Endothelial cell of umbilical vein (primary cell): ENCODE measurements at regions not wholly inside any gene's neighbourhood (a gene's known extent, or its start where the extent isn't known, plus 50 kb on each side); places are given as distances from the start of the nearest gene placed in this dataset.

Experiments
- BruUV-seq: library from RNA; stranded (reverse); fragments of 400-500 nt; replicated peaks from 2 replicates; lab custom pipeline; 2021; lab: Mats Ljungman, UMichigan
- CTCF ChIA-PET: fragments of 300-600, 350-600 bp; sonication (Branson Sonifier 250); formaldehyde crosslinking; loops from one replicate; lab custom pipeline; 2021; ENCODE audit warnings: antibody characterized with exemption, inconsistent platforms; lab: Charles Lee
- POLR2A ChIA-PET: fragments of 300-600, 350-600 bp; sonication (Branson Sonifier 250); formaldehyde crosslinking; loops from one replicate; lab custom pipeline; 2021; ENCODE audit warnings: antibody characterized with exemption, inconsistent platforms; lab: Charles Lee
- DNase-seq: peaks from one replicate; pipeline ENCODE4 v3.0.0-alpha.2; 2011; ENCODE audit warnings: low read depth, low spot score
- FAIRE-seq: peaks from 2 replicates; lab custom pipeline; 2011; peaks lifted over from hg19 to GRCh38; lab: Jason Lieb, UNC
- H2AFZ ChIP-seq: 2 replicates; pipeline ENCODE4 v1.6.0; 2012; ENCODE audit warnings: low read depth, low read length, control low read depth, inconsistent platforms
- H3K27ac ChIP-seq: 2 replicates; pipeline ENCODE4 v1.5.1; 2011; ENCODE audit warnings: low read depth, mild to moderate bottlenecking, control low read depth, low read length, moderate library complexity; ENCODE audit not compliant: insufficient read depth
- H3K27me3 ChIP-seq, 2 experiments: 2 replicates each; pipeline versions ENCODE4 v1.6.0 to v1.6.1; 2011; ENCODE audit warnings: low read length in 2 of 2, mixed read lengths in 1 of 2; ENCODE audit not compliant: control insufficient read depth in 2 of 2, insufficient read depth in 2 of 2
- H3K36me3 ChIP-seq, 2 experiments: 2 replicates in 1 of 2; 3 replicates in 1 of 2; pipeline ENCODE4 v1.5.1; 2011; ENCODE audit warnings: low read length in 2 of 2, mild to moderate bottlenecking in 1 of 2, moderate library complexity in 1 of 2; ENCODE audit not compliant: control insufficient read depth in 2 of 2, insufficient read depth in 2 of 2; ENCODE audit errors: extremely low read depth in 1 of 2
- H3K4me1 ChIP-seq: 3 replicates; pipeline ENCODE4 v1.5.1; 2011; ENCODE audit warnings: mild to moderate bottlenecking, low read length; ENCODE audit not compliant: control insufficient read depth, insufficient read depth; ENCODE audit errors: extremely low read depth
- H3K4me2 ChIP-seq: 2 replicates; pipeline ENCODE4 v1.6.1; 2011; ENCODE audit warnings: low read length, control low read depth, mixed read lengths; ENCODE audit not compliant: insufficient read depth
- H3K4me3 ChIP-seq, 3 experiments: fragments of 200-600 bp in 1 of 3; sonication (generic), shearing (Covaris generic) in 1 of 3; replicated peaks in 1 of 3; 2 replicates each; pipeline ENCODE4 v1.5.1; 2011 to 2016; ENCODE audit warnings: control low read depth in 3 of 3, low read length in 3 of 3, mild to moderate bottlenecking in 2 of 3, inconsistent platforms in 1 of 3, low read depth in 1 of 3, moderate library complexity in 1 of 3; ENCODE audit not compliant: insufficient read depth in 1 of 3
- H3K79me2 ChIP-seq: 2 replicates; pipeline ENCODE4 v1.6.0; 2012; ENCODE audit warnings: low read length, inconsistent platforms; ENCODE audit not compliant: control insufficient read depth, insufficient read depth
- H3K9ac ChIP-seq: replicated peaks from 2 replicates; pipeline ENCODE3; 2011; ENCODE audit warnings: low read length, control low read depth; ENCODE audit not compliant: insufficient read depth; ENCODE audit errors: extremely low read depth
- H3K9me1 ChIP-seq: replicated peaks from 3 replicates; pipeline ENCODE4 v1.6.0; 2011; ENCODE audit warnings: mild to moderate bottlenecking, low read length; ENCODE audit not compliant: control insufficient read depth, insufficient read depth; ENCODE audit errors: extremely low read depth
- H3K9me3 ChIP-seq: replicated peaks from 2 replicates; pipeline ENCODE4 v1.5.1; 2012; ENCODE audit warnings: low read length, inconsistent platforms; ENCODE audit not compliant: control insufficient read depth, insufficient read depth
- H4K20me1 ChIP-seq: replicated peaks from 2 replicates; pipeline ENCODE3; 2011; ENCODE audit warnings: mild to moderate bottlenecking, low read length; ENCODE audit not compliant: control insufficient read depth, insufficient read depth; ENCODE audit errors: extremely low read depth
- EZH2 ChIP-seq: IDR thresholded peaks from 2 replicates; pipeline ENCODE4 v1.6.1; 2012; ENCODE audit warnings: borderline replicate concordance, low read depth, mild to moderate bottlenecking, moderate library complexity, low read length, inconsistent platforms; ENCODE audit not compliant: severe bottlenecking
- FOS ChIP-seq: IDR thresholded peaks from 2 replicates; pipeline ENCODE4 v1.6.1; 2011; ENCODE audit warnings: mild to moderate bottlenecking, low read length, moderate library complexity, borderline replicate concordance; ENCODE audit not compliant: insufficient read depth
- GATA2 ChIP-seq: IDR thresholded peaks from 2 replicates; pipeline ENCODE4 v1.7.0; 2011; ENCODE audit warnings: low read depth, mild to moderate bottlenecking, moderate library complexity, mixed read lengths, low read length; ENCODE audit not compliant: insufficient read length, insufficient read depth
- JUN ChIP-seq: IDR thresholded peaks from 2 replicates; pipeline ENCODE4 v1.6.1; 2011; ENCODE audit warnings: borderline replicate concordance, low read depth; ENCODE audit not compliant: insufficient read length, insufficient read depth
- MYC ChIP-seq: IDR thresholded peaks from one replicate; pipeline ENCODE4 v1.6.1; 2011; ENCODE audit warnings: mild to moderate bottlenecking, low read depth, low read length
- POLR2A ChIP-seq: IDR thresholded peaks from 2 replicates; pipeline ENCODE4 v1.6.1; 2012; ENCODE audit warnings: low read depth, mild to moderate bottlenecking, control low read depth, low read length
- POLR2AphosphoS5 ChIP-seq: IDR thresholded peaks from 2 replicates; pipeline ENCODE4 v1.6.1; 2012; ENCODE audit warnings: low read depth, mild to moderate bottlenecking, control low read depth, low read length, moderate library complexity; ENCODE audit not compliant: insufficient read depth
- dilution Hi-C: fragments of 300-500 bp; cut with MboI; formaldehyde crosslinking; loops from one replicate; pipeline ENCODE4 v1.15.0; 2019; ENCODE audit warnings: low sequenced_read_pairs; ENCODE audit not compliant: extremely low pct_ligation_motif_present
- intact Hi-C: fragments of 100-400 bp; cut with micrococcal nuclease; formaldehyde crosslinking; loops from one replicate; pipeline ENCODE4 v1.10.0; 2022
- TF ChIP-seq, protein P1 (sequence below), 2 donors: IDR thresholded peaks; 1 replicate in 1 of 2; 2 replicates in 1 of 2; pipeline ENCODE4 v1.5.1; 2011; ENCODE audit warnings: low read length in 2 of 2, mild to moderate bottlenecking in 2 of 2, moderate library complexity in 2 of 2, control low read depth in 1 of 2, inconsistent platforms in 1 of 2, low read depth in 1 of 2; ENCODE audit not compliant: insufficient read depth in 1 of 2; ENCODE audit errors: extremely low read depth in 1 of 2
- TF ChIP-seq, protein P2 (sequence below): IDR thresholded peaks from 2 replicates; pipeline ENCODE4 v1.6.1; 2011; ENCODE audit not compliant: insufficient read depth, insufficient read length

DNA sequence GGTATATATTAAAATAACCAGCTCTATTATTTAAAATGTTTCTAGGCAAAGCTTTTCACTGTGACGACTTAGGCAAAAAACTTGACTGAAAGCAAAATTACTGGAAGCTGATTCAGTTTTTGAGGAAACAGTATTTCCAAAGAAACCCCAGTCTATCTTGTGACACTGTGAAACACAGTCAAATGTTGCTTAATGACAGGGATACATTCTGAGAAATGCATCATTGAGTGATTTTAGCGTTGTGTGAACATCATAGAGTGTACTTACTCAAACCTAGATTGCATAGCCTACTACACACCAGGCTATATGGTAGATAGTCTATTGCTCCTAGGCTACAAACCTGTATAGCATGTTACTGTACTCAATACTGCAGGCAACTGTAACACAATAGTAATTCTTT, 116.9 kb upstream of the KCNK1 start:
- Histone ChIP-seq H3K9ac (no peak overlapping the region), H3K36me3 (no peaks in the 10 kb centered on the region), H2AFZ (no peak overlapping the region), H3K9me3 (no peaks in the 10 kb centered on the region), H3K9me1 (no peaks in the 10 kb centered on the region), H3K4me3 (no peak overlapping the region), H3K27ac (no peak overlapping the region), H3K4me1 (no peaks in the 10 kb centered on the region), H3K27me3 (no peaks in the 10 kb centered on the region), H3K79me2 (no peaks in the 10 kb centered on the region), H3K4me2 (no peak overlapping the region), H4K20me1 (no peaks in the 10 kb centered on the region)
- dilution Hi-C loops (no loop called here), intact Hi-C loops (no loop called here)
- no TSS peak for BruUV-seq
- no peak for FAIRE-seq
- TF ChIP-seq POLR2A (no peak), POLR2AphosphoS5 (no peak), MYC (no peak), GATA2 (no peak)
- TF ChIP-seq, protein P1, sequence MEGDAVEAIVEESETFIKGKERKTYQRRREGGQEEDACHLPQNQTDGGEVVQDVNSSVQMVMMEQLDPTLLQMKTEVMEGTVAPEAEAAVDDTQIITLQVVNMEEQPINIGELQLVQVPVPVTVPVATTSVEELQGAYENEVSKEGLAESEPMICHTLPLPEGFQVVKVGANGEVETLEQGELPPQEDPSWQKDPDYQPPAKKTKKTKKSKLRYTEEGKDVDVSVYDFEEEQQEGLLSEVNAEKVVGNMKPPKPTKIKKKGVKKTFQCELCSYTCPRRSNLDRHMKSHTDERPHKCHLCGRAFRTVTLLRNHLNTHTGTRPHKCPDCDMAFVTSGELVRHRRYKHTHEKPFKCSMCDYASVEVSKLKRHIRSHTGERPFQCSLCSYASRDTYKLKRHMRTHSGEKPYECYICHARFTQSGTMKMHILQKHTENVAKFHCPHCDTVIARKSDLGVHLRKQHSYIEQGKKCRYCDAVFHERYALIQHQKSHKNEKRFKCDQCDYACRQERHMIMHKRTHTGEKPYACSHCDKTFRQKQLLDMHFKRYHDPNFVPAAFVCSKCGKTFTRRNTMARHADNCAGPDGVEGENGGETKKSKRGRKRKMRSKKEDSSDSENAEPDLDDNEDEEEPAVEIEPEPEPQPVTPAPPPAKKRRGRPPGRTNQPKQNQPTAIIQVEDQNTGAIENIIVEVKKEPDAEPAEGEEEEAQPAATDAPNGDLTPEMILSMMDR (IDR thresholded peaks at IDR 0.05; ENCODE audit: extremely low read depth in 1 of 2, insufficient read depth in 1 of 2, low read depth in 1 of 2, low read length in 2 of 2), result no peak
- ChIA-PET CTCF (no interaction called here), POLR2A (interaction anchor here (0.6 kb wide), 1 partner anchor 308 kb away, joined by 4 read pairs; no protein-coding TSS in a partner anchor)
- no peak for DNase-seq

DNA sequence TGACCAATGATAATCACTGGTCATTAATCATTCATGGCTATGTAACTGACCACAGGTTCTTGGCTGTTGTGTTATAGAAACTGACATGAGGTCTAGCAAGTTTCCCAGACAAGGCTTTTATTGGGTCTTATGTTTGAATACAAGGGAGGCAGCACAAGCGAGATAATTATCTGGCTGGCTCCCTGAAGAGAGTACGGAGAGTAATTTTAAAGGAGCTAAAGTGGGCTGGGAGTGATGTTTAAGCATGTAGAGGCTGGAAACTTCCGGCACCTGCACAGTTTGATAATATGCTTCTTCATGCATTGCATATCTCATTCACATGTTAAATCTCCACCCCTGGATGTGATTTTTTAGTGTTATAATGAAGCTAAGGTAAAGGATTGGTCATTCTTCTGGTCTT, 116.2 kb upstream of the KCNK1 start:
- Histone ChIP-seq H3K9me1 (no peaks in the 10 kb centered on the region), H3K36me3 (no peaks in the 10 kb centered on the region), H3K4me2 (no peak overlapping the region), H3K9me3 (no peaks in the 10 kb centered on the region), H3K27ac (no peak overlapping the region), H2AFZ (no peak overlapping the region), H3K79me2 (no peaks in the 10 kb centered on the region), H3K4me1 (no peaks in the 10 kb centered on the region), H3K27me3 (no peaks in the 10 kb centered on the region), H3K9ac (no peak overlapping the region), H4K20me1 (no peaks in the 10 kb centered on the region), H3K4me3 (no peak overlapping the region)
- intact Hi-C loops, result no loop called here
- TF ChIP-seq EZH2, result no peak
- no peak for TF ChIP-seq MYC
- TF ChIP-seq, protein P1 (IDR thresholded peaks at IDR 0.05; ENCODE audit: extremely low read depth in 1 of 2, insufficient read depth in 1 of 2, low read depth in 1 of 2, low read length in 2 of 2), result no peak
- TF ChIP-seq JUN, result no peak
- TF ChIP-seq, protein P2, sequence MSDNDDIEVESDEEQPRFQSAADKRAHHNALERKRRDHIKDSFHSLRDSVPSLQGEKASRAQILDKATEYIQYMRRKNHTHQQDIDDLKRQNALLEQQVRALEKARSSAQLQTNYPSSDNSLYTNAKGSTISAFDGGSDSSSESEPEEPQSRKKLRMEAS, result no peak
- TF ChIP-seq POLR2AphosphoS5, result no peak
- no peak for TF ChIP-seq GATA2
- no peak for TF ChIP-seq POLR2A
- no peak for TF ChIP-seq FOS
- ChIA-PET CTCF (no interaction called here), POLR2A (no interaction called here)
- BruUV-seq, result no TSS peak
- FAIRE-seq, result no peak
- no peak for DNase-seq
- dilution Hi-C loops, result no loop called here
